Activated CD4-positive, CD25-positive, alpha-beta regulatory T cell treated with anti-CD3 and anti-CD28 coated beads, Interleukin-2, amount 50 U/mL, for 16 hours (primary cell): ENCODE measurements at regions not wholly inside any gene's neighbourhood (a gene's known extent, or its start where the extent isn't known, plus 50 kb on each side); places are given as distances from the start of the nearest gene placed in this dataset.
"Not testable (repeated sequence)": the region's sequence is repeated elsewhere in the genome, so short reads cannot be mapped to it uniquely, and the experiment has no call there.

Experiments
- DNase-seq: peaks from one replicate; pipeline ENCODE4 v3.0.0-alpha.2; 2020; ENCODE audit warnings: low read depth, low spot score

- no peak for DNase-seq
Observed at GRCh38 chr7:3162289-3162688, 118.6 kb upstream of the CARD11 start.

GRCh38 chr7:3162798-3163197, 119.1 kb upstream of the CARD11 start:
- not testable (repeated sequence) for DNase-seq

GRCh38 chr7:3164380-3164792, 120.7 kb upstream of the CARD11 start:
- no peak for DNase-seq

GRCh38 chr7:3165681-3166580, 122.3 kb upstream of the CARD11 start:
- no peak for DNase-seq

GRCh38 chr7:3167551-3167950, 123.9 kb upstream of the CARD11 start:
- no peak for DNase-seq

GRCh38 chr7:3168370-3168769, 124.7 kb upstream of the CARD11 start:
- no peak for DNase-seq

GRCh38 chr7:3168869-3169268, 125.2 kb upstream of the CARD11 start:
- no peak for DNase-seq

GRCh38 chr7:3172768-3173280, 128.2 kb upstream of the SDK1 start:
- no peak for DNase-seq

- no peak for DNase-seq
Observed at GRCh38 chr7:3174515-3175284, 126.4 kb upstream of the SDK1 start.

- no peak for DNase-seq
Observed at GRCh38 chr7:3175285-3175902, 125.7 kb upstream of the SDK1 start.

- DNase-seq: no peak
Observed at GRCh38 chr7:3176112-3177000, 124.7 kb upstream of the SDK1 start.

- DNase-seq: no peak
Observed at GRCh38 chr7:3177271-3177670, 123.8 kb upstream of the SDK1 start.

GRCh38 chr7:3179456-3179855, 121.6 kb upstream of the SDK1 start:
- no peak for DNase-seq

- DNase-seq: no peak
Observed at GRCh38 chr7:3180604-3181003, 120.4 kb upstream of the SDK1 start.

GRCh38 chr7:3182055-3182454, 119.0 kb upstream of the SDK1 start:
- DNase-seq: not testable (repeated sequence)

GRCh38 chr7:3187444-3188040, 113.5 kb upstream of the SDK1 start:
- DNase-seq: no peak

- no peak for DNase-seq
Observed at GRCh38 chr7:3188946-3189345, 112.1 kb upstream of the SDK1 start.

GRCh38 chr7:3191548-3191947, 109.5 kb upstream of the SDK1 start:
- DNase-seq: no peak

GRCh38 chr7:3192669-3193068, 108.4 kb upstream of the SDK1 start:
- DNase-seq: no peak

GRCh38 chr7:3193379-3194120, 107.5 kb upstream of the SDK1 start:
- no peak for DNase-seq
